ENCODE measurements at regions not wholly inside any gene's neighbourhood (a gene's known extent, or its start where the extent isn't known, plus 50 kb on each side); places are given as distances from the start of the nearest gene placed in this dataset.

DNA sequence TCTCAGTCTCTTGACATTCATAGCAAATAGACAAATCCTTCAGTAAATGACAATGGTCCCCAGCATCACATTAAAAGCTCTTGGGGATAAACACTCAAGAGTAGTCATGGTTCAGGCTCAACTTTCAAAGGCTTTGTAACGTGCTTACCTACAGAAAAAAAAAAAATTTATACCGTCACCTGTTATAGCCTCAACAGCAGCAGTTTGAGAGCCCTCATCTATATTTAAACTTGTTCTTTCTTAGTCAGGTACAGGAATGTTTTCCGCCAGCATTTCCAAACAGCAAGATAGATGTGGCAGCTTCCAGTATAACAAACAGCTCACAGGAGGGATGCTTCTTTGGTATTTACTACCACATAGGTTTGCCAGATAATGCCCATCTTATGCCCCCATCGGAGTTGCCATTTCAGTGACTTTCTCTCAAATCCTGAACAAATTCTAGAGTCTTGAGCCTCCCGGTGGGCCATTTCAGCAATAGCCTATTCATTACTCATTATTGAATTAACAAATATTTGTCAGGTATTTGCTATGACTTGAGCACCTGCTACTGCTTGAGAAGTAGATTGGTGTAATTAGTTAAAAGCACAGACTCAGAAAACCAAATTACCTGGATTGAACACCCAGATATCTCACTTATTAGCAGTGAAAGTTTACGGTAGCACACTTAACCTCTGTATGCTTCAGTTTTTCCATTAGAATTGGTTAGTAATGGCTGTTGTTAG, 470.0 kb downstream of the EBF1 start:
- Mint-ChIP-seq H3K36me3 (ENCODE audit: insufficient read depth) (no peaks in the 10 kb centered on the region), H3K27ac (no peak overlapping the region)
- TF ChIP-seq CTCF (IDR thresholded peaks at IDR 0.05; ENCODE audit: unreplicated experiment): no peak

DNA sequence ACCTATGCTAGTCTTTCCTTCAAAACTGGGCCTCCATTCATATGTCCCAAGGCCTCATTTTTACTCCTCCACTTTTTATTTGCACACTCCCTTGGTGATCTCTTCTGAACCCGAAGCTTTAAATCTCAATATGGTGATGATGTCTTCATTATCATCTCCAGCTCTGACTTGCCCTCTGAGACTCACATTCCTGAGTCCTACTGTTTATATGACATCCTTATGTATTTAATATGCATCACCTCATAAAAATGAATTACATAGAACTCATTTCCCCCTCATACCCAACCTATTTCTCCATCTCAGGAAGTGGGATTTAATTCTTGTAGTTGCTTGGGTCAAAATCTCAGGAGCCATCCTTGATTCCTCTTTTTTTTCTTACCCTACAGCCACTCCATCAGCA, 473.0 kb downstream of the EBF1 start:
- Mint-ChIP-seq H3K36me3 (ENCODE audit: insufficient read depth) (no peaks in the 10 kb centered on the region), H3K27ac (no peak overlapping the region), H3K27me3 (no peaks in the 10 kb centered on the region), H3K9me3 (ENCODE audit: low read depth) (peaks cover 4% of the 10 kb centered on the region), H3K4me3 (ENCODE audit: low read depth) (no peak overlapping the region), H3K4me1 (ENCODE audit: low read depth) (peaks cover 6% of the 10 kb centered on the region)
- no peak for TF ChIP-seq CTCF (IDR thresholded peaks at IDR 0.05; ENCODE audit: unreplicated experiment)
- DNase-seq (ENCODE audit: low spot score, unreplicated experiment): no peak

More for the DNA sequence above, 470.0 kb downstream of the EBF1 start:
- H3K4me3 Mint-ChIP-seq (ENCODE audit: low read depth): no peak overlapping the region
- peaks cover 4% of the 10 kb centered on the region for H3K9me3 Mint-ChIP-seq (ENCODE audit: low read depth)
- H3K27me3 Mint-ChIP-seq: no peaks in the 10 kb centered on the region
- DNase-seq (ENCODE audit: low spot score, unreplicated experiment): no peak
- peaks cover 6% of the 10 kb centered on the region for H3K4me1 Mint-ChIP-seq (ENCODE audit: low read depth)

DNA sequence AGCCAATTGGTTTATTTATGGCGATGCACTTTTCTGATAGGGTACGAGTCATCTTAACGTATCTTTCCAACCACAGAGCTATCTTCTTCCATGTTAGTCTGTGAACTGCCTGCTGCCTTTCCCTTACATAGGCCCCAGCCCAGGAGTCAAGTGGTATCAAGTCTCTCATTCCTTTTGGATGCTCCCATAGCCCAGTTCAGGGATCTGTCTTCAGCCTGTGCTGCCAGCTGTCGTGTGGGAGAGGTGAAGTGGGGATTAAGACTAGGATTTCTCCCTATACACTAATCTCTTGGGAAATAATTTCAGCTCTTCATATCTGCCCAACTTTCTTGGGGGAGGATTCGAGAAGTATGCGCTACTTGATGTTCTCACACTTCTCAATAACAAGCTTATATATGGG, 475.7 kb downstream of the EBF1 start:
- no peak overlapping the region for H3K27ac Mint-ChIP-seq
- H3K4me1 Mint-ChIP-seq (ENCODE audit: low read depth): peaks cover 11% of the 10 kb centered on the region

GRCh38 chr5:158621391-158621790, 478.3 kb downstream of the EBF1 start:
- no peak for TF ChIP-seq CTCF (IDR thresholded peaks at IDR 0.05; ENCODE audit: unreplicated experiment)
- no peaks in the 10 kb centered on the region for H3K27me3 Mint-ChIP-seq
- H3K4me3 Mint-ChIP-seq (ENCODE audit: low read depth): no peak overlapping the region

More for the DNA sequence above, 475.7 kb downstream of the EBF1 start:
- H3K27me3 Mint-ChIP-seq: no peaks in the 10 kb centered on the region
- no peaks in the 10 kb centered on the region for H3K36me3 Mint-ChIP-seq (ENCODE audit: insufficient read depth)
- no peak for TF ChIP-seq CTCF (IDR thresholded peaks at IDR 0.05; ENCODE audit: unreplicated experiment)
- no peaks in the 10 kb centered on the region for H3K9me3 Mint-ChIP-seq (ENCODE audit: low read depth)
- no peak overlapping the region for H3K4me3 Mint-ChIP-seq (ENCODE audit: low read depth)
- DNase-seq (ENCODE audit: low spot score, unreplicated experiment): no peak

DNA sequence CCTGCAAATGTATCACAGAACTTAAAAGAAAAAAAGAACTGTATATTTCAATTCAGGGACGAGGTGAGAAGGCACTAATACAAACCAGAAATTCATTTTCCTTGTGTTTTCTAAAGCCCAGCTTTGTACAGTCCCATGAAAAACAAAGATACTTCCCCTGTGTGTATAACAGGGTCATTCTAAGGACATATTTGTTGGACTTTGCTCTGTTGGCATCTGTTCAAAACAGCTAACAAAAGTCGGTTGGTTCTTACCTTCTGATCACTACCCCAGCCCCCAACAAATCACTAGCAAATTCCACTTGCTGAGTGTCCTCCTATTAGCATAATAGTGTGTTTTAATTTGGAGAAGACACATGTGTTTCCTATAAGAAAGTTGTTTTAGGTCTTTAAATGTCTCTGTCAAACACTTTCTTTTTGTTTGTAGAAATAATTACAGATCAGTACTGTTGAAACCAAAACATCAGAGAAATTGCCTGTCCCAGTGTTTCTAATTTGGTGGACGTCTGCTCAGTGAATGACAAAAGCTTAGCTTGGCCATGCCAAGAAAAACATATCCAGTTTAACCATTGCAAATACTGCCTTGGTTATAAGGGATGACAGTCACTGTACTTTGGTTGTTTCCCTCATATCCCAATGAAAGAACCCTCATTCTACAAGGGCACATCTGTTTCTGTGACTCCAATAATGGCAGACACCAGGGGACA, 480.5 kb downstream of the EBF1 start:
- Mint-ChIP-seq H3K27me3 (no peaks in the 10 kb centered on the region), H3K9me3 (ENCODE audit: low read depth) (no peaks in the 10 kb centered on the region), H3K4me3 (ENCODE audit: low read depth) (no peak overlapping the region), H3K36me3 (ENCODE audit: insufficient read depth) (no peaks in the 10 kb centered on the region), H3K4me1 (ENCODE audit: low read depth) (peaks cover 13% of the 10 kb centered on the region), H3K27ac (no peak overlapping the region)
- TF ChIP-seq CTCF (IDR thresholded peaks at IDR 0.05; ENCODE audit: unreplicated experiment): no peak
- DNase-seq (ENCODE audit: low spot score, unreplicated experiment): no peak

More at GRCh38 chr5:158621391-158621790, 478.3 kb downstream of the EBF1 start:
- Mint-ChIP-seq H3K36me3 (ENCODE audit: insufficient read depth) (no peaks in the 10 kb centered on the region), H3K4me1 (ENCODE audit: low read depth) (peaks cover 17% of the 10 kb centered on the region), H3K9me3 (ENCODE audit: low read depth) (no peaks in the 10 kb centered on the region), H3K27ac (no peak overlapping the region)
- DNase-seq (ENCODE audit: low spot score, unreplicated experiment): no peak
